Mesothelial cell of epicardium (in vitro differentiated cells): ENCODE measurements at regions not wholly inside any gene's neighbourhood (a gene's known extent, or its start where the extent isn't known, plus 50 kb on each side); places are given as distances from the start of the nearest gene placed in this dataset.
"Not testable (repeated sequence)": the region's sequence is repeated elsewhere in the genome, so short reads cannot be mapped to it uniquely, and the experiment has no call there.

Source experiments
- DNase-seq, 2 experiments: peaks; one replicate each; pipeline ENCODE4 v3.0.0; 2021; ENCODE audit warnings: low spot score in 2 of 2; ENCODE audit not compliant: unreplicated experiment in 2 of 2
- H3K27ac Mint-ChIP-seq: 2 replicates; pipeline ENCODE4 v1.8.0; 2021; ENCODE audit warnings: mixed read lengths
- H3K27me3 Mint-ChIP-seq: 2 replicates; pipeline ENCODE4 v1.8.0; 2021; ENCODE audit warnings: low read depth, mixed read lengths
- H3K36me3 Mint-ChIP-seq: 2 replicates; pipeline ENCODE4 v1.8.0; 2021; ENCODE audit warnings: mixed read lengths
- H3K4me1 Mint-ChIP-seq: 2 replicates; pipeline ENCODE4 v1.8.0; 2021; ENCODE audit warnings: mixed read lengths
- H3K4me3 Mint-ChIP-seq: 2 replicates; pipeline ENCODE4 v1.8.0; 2021; ENCODE audit warnings: mild to moderate bottlenecking, moderate library complexity, mixed read lengths
- H3K9me3 Mint-ChIP-seq: 2 replicates; pipeline ENCODE4 v1.8.0; 2021; ENCODE audit warnings: mixed read lengths
- TF ChIP-seq, protein P1 (sequence below): fragments of 200-600 bp; sonication (generic); IDR thresholded peaks from one replicate; pipeline ENCODE4 v1.5.0; 2021; ENCODE audit warnings: antibody characterized with exemption; ENCODE audit not compliant: unreplicated experiment

DNA sequence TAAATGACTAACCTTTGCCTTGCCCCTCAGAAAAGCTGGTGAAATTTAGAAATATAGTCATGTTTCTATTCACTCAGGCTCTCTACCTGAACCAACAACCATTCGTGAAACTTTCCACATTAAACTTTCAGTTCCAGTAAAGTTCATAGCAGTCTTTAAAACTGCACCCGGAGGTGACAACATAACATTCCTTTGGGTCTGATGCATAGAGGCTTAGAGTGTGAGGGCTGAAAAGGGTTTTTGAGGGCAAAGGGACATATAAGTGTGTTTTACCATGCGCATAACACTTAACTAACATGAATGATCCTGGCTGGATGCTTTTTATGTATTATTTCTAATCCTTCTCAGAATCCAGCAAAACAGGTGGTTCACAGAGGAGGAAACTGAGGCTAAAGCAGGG is 471.7 kb upstream of the MCTP2 start:
- Mint-ChIP-seq H3K4me3 (no peak overlapping the region), H3K9me3 (peaks cover 11% of the 10 kb centered on the region), H3K27me3 (peaks cover 18% of the 10 kb centered on the region), H3K36me3 (no peaks in the 10 kb centered on the region), H3K4me1 (peaks cover 16% of the 10 kb centered on the region), H3K27ac (no peak overlapping the region)
- TF ChIP-seq, protein P1, sequence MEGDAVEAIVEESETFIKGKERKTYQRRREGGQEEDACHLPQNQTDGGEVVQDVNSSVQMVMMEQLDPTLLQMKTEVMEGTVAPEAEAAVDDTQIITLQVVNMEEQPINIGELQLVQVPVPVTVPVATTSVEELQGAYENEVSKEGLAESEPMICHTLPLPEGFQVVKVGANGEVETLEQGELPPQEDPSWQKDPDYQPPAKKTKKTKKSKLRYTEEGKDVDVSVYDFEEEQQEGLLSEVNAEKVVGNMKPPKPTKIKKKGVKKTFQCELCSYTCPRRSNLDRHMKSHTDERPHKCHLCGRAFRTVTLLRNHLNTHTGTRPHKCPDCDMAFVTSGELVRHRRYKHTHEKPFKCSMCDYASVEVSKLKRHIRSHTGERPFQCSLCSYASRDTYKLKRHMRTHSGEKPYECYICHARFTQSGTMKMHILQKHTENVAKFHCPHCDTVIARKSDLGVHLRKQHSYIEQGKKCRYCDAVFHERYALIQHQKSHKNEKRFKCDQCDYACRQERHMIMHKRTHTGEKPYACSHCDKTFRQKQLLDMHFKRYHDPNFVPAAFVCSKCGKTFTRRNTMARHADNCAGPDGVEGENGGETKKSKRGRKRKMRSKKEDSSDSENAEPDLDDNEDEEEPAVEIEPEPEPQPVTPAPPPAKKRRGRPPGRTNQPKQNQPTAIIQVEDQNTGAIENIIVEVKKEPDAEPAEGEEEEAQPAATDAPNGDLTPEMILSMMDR = no peak
- no peak for DNase-seq

DNA sequence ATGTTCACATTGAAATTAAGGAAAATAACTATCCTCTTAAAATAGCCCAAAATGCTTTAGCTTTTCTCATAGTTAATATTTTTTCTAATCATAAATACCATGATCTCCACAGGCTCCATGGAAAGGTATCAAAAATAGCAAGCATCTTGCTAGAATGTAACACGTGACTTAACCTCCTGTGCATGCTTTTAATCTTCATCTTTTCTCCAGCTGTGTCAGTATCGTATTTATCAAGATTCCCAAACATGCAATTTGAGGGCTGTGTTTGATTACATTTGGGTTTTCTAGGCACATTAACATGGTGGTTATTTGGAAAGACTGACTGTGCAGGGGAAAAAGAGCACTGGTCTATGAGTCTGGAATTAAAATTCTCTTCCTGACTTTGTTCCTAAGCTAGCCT is 472.5 kb upstream of the MCTP2 start:
- Mint-ChIP-seq H3K36me3 (no peaks in the 10 kb centered on the region), H3K4me1 (peaks cover 16% of the 10 kb centered on the region), H3K9me3 (peaks cover 11% of the 10 kb centered on the region), H3K4me3 (no peak overlapping the region), H3K27ac (no peak overlapping the region), H3K27me3 (peaks cover 18% of the 10 kb centered on the region)
- no peak for DNase-seq
- TF ChIP-seq, protein P1 = no peak

DNA sequence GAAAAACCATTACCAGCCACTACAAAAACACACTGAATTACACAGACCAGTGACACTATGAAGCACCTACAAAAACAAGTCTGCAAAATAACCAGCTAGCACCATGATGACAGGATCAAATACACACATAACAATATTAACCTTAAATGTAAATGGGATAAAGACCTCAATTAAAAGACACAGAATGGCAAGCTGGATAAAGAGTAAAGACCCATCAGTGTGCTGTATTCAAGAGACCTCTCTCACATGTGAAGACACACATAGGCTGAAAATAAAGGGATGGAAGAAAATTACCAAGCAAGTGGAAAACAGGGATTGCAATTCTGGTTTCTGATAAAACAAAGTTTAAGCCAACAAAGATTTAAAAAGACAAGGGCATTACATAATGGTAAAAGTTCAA is 482.7 kb upstream of the MCTP2 start:
- no peak overlapping the region for H3K27ac Mint-ChIP-seq
- H3K9me3 Mint-ChIP-seq = peaks cover 45% of the 10 kb centered on the region
- H3K36me3 Mint-ChIP-seq = no peaks in the 10 kb centered on the region
- H3K4me3 Mint-ChIP-seq = no peak overlapping the region
- peaks cover 7% of the 10 kb centered on the region for H3K4me1 Mint-ChIP-seq
- TF ChIP-seq, protein P1 = no peak
- no peak for DNase-seq
- peaks cover 1% of the 10 kb centered on the region for H3K27me3 Mint-ChIP-seq

DNA sequence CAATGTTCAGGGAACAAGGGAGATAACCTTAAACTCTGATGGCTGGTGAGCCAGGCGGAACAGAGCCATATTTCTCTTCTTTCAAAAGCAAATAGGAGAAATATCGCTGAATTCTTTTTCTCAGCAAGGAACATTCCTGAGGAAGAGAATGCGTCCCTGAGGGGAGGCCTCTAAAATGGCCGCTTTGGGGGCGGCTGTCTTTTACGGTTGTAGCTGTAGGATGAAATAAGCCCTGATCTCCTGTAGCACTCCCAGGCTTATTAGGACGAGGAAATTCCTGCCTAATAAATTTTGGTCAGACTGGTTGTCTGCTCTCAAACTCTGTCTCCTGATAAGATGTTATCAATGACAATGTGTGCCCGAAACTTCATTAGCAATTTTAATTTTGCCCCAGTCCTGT is 496.4 kb upstream of the MCTP2 start:
- not testable (repeated sequence) for H3K4me1 Mint-ChIP-seq, H3K27me3 Mint-ChIP-seq, H3K4me3 Mint-ChIP-seq, H3K36me3 Mint-ChIP-seq, H3K27ac Mint-ChIP-seq, DNase-seq
- H3K9me3 Mint-ChIP-seq = peaks cover 22% of the 10 kb centered on the region

DNA sequence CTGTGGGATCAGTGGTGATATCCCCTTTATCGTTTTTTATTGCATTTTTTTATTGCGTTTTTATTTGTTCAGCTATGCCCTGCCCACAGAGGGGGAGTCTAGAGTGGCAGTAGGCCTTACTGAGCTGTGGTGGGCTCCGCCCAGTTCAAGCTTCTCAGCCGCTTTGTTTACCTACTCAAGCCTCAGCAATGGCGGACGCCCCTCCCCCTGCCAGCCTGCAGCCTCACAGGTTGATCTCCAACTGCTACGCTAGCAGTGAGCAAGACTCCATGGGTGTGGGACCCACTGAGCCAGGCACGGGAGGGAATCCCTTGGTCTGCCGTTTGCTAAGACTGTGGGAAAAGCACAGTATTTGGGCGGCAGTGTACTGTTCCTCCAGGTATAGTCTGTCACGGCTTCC is 500.6 kb upstream of the MCTP2 start:
- Mint-ChIP-seq H3K9me3 (peaks cover 35% of the 10 kb centered on the region), H3K4me1 (no peaks in the 10 kb centered on the region), H3K27ac (no peak overlapping the region), H3K4me3 (no peak overlapping the region), H3K27me3 (peaks cover 8% of the 10 kb centered on the region), H3K36me3 (peaks cover 3% of the 10 kb centered on the region)
- no peak for DNase-seq
- TF ChIP-seq, protein P1 = no peak

DNA sequence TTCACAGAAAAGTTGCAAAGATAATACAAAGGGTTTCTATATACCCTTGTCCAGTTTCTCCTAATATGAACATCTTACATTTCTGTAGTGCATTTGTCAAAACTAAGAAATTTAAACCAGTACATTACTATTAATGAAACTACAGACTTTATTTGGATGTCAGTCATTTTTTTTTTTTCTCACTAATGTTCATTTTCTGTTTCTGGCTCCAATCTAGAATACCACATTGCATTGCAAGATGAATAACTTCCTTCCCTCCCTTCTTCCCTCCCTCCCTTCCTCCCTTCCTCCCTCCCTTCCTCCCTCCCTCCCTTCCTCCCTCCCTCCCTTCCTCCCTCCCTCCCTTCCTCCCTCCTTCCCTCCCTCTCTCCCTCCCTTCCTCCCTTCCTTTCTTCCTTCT is 509.2 kb upstream of the MCTP2 start:
- TF ChIP-seq, protein P1 = no peak
- no peak for DNase-seq
- Mint-ChIP-seq H3K4me3 (no peak overlapping the region), H3K9me3 (peaks cover 3% of the 10 kb centered on the region), H3K36me3 (no peaks in the 10 kb centered on the region), H3K4me1 (no peaks in the 10 kb centered on the region), H3K27me3 (peaks cover 25% of the 10 kb centered on the region), H3K27ac (no peak overlapping the region)
